H1 (cell line): ENCODE measurements at regions not wholly inside any gene's neighbourhood (a gene's known extent, or its start where the extent isn't known, plus 50 kb on each side); places are given as distances from the start of the nearest gene placed in this dataset.

Source experiments
- CTCF ChIA-PET: fragments of 300-600 bp; sonication (Branson Sonifier 250); formaldehyde crosslinking; loops from one replicate; lab custom pipeline; 2021; ENCODE audit not compliant: partially characterized antibody; lab: Charles Lee
- POLR2A ChIA-PET: fragments of 300-600 bp; sonication (Branson Sonifier 250); formaldehyde crosslinking; loops from one replicate; lab custom pipeline; 2021; ENCODE audit warnings: inconsistent platforms; ENCODE audit not compliant: partially characterized antibody; lab: Charles Lee
- DNase-seq, 2 experiments: peaks; one replicate each; pipeline versions ENCODE4 v3.0.0 to v3.0.0-alpha.2; 2010 to 2022; ENCODE audit warnings: low spot score in 2 of 2, low read depth in 1 of 2, mixed read lengths in 1 of 2
- FAIRE-seq: peaks from 2 replicates; lab custom pipeline; 2011; peaks lifted over from hg19 to GRCh38; lab: Jason Lieb, UNC
- H2AFZ ChIP-seq: 2 replicates; pipeline ENCODE4 v1.8.1; 2012; ENCODE audit warnings: low read length, inconsistent platforms
- H2AK5ac ChIP-seq: 2 replicates; pipeline ENCODE4 v1.6.1; 2013; ENCODE audit warnings: low read depth, low read length
- H2BK120ac ChIP-seq: replicated peaks from 2 replicates; pipeline ENCODE3; 2013; ENCODE audit warnings: low read depth, low read length, inconsistent platforms
- H2BK12ac ChIP-seq: 2 replicates; pipeline ENCODE4 v1.6.1; 2013; ENCODE audit warnings: low read depth, low read length
- H2BK15ac ChIP-seq: 2 replicates; pipeline ENCODE4 v1.6.1; 2013; ENCODE audit warnings: low read length
- H2BK20ac ChIP-seq: 2 replicates; pipeline ENCODE4 v1.6.1; 2013; ENCODE audit warnings: low read length
- H2BK5ac ChIP-seq: 2 replicates; pipeline ENCODE4 v1.6.1; 2013; ENCODE audit warnings: low read depth, low read length
- H3K14ac ChIP-seq: 2 replicates; pipeline ENCODE4 v1.6.1; 2013; ENCODE audit warnings: inconsistent platforms; ENCODE audit not compliant: insufficient read length
- H3K18ac ChIP-seq: 2 replicates; pipeline ENCODE4 v1.6.1; 2013; ENCODE audit warnings: low read length; ENCODE audit errors: extremely low read depth
- H3K23ac ChIP-seq: 2 replicates; pipeline ENCODE4 v1.6.1; 2013; ENCODE audit warnings: inconsistent platforms; ENCODE audit not compliant: insufficient read length
- H3K23me2 ChIP-seq: 2 replicates; pipeline ENCODE4 v1.6.1; 2013; ENCODE audit warnings: low read depth, low read length
- H3K27ac ChIP-seq: 2 replicates; pipeline ENCODE4 v1.6.1; 2011; ENCODE audit warnings: low read depth, low read length, inconsistent platforms
- H3K27me3 ChIP-seq, 4 experiments: replicated peaks in 1 of 4; 1 replicate in 1 of 4; 2 replicates in 3 of 4; pipeline versions ENCODE4 v1.6.1 to v1.8.1; 2011 to 2013; ENCODE audit warnings: low read length in 3 of 4, mild to moderate bottlenecking in 3 of 4, inconsistent platforms in 2 of 4, mixed read lengths in 2 of 4, moderate library complexity in 1 of 4; ENCODE audit not compliant: control insufficient read depth in 3 of 4, insufficient read depth in 3 of 4; ENCODE audit errors: extremely low read depth in 1 of 4
- H3K36me3 ChIP-seq, 4 experiments: 2 replicates each; pipeline versions ENCODE4 v1.6.1 to v1.8.1; 2011 to 2013; ENCODE audit warnings: mild to moderate bottlenecking in 4 of 4, low read length in 3 of 4, moderate library complexity in 2 of 4, control low read depth in 1 of 4, inconsistent platforms in 1 of 4; ENCODE audit not compliant: insufficient read depth in 4 of 4, control insufficient read depth in 2 of 4
- H3K4ac ChIP-seq: replicated peaks from 2 replicates; pipeline ENCODE3; 2013; ENCODE audit warnings: low read length, low read depth, mixed read lengths, inconsistent platforms; ENCODE audit not compliant: insufficient read length
- H3K4me1 ChIP-seq, 4 experiments: replicated peaks in 1 of 4; 1 replicate in 1 of 4; 2 replicates in 3 of 4; pipeline versions ENCODE4 v1.6.1 to v1.8.1; 2011 to 2013; ENCODE audit warnings: low read length in 3 of 4, inconsistent platforms in 2 of 4, mixed read lengths in 1 of 4; ENCODE audit not compliant: insufficient read depth in 4 of 4, control insufficient read depth in 3 of 4
- H3K4me2 ChIP-seq, 2 experiments: 2 replicates each; pipeline versions ENCODE4 v1.6.1 to v1.8.1; 2011 to 2013; ENCODE audit warnings: low read depth in 2 of 2, low read length in 2 of 2, control low read depth in 1 of 2, inconsistent platforms in 1 of 2, mild to moderate bottlenecking in 1 of 2; ENCODE audit not compliant: insufficient read depth in 1 of 2
- H3K4me3 ChIP-seq, 4 experiments: fragments of 200-600, 300-600 bp in 1 of 4; sonication (generic), shearing (Covaris generic), sonication (Bioruptor Twin) in 1 of 4; 2 replicates each; pipeline versions ENCODE4 v1.5.1 to v1.8.1; 2011 to 2016; ENCODE audit warnings: low read length in 4 of 4, low read depth in 3 of 4, control low read depth in 2 of 4, inconsistent platforms in 2 of 4, mild to moderate bottlenecking in 2 of 4, mixed read lengths in 1 of 4, moderate library complexity in 1 of 4; ENCODE audit not compliant: insufficient read depth in 2 of 4; ENCODE audit errors: extremely low read depth in 1 of 4
- H3K56ac ChIP-seq: replicated peaks from 2 replicates; pipeline ENCODE3; 2013; ENCODE audit warnings: low read depth, mild to moderate bottlenecking, mixed read lengths, low read length, inconsistent platforms; ENCODE audit not compliant: insufficient read length
- H3K79me1 ChIP-seq: 2 replicates; pipeline ENCODE4 v1.6.1; 2013; ENCODE audit warnings: low read depth, low read length, control low read depth
- H3K79me2 ChIP-seq, 2 experiments: 2 replicates each; pipeline versions ENCODE4 v1.6.1 to v1.8.1; 2012 to 2013; ENCODE audit warnings: low read length in 2 of 2, mild to moderate bottlenecking in 2 of 2, inconsistent platforms in 1 of 2; ENCODE audit not compliant: insufficient read depth in 2 of 2, control insufficient read depth in 1 of 2
- H3K9ac ChIP-seq, 4 experiments: replicated peaks in 1 of 4; 1 replicate in 1 of 4; 2 replicates in 3 of 4; pipeline versions ENCODE4 v1.6.1 to v1.8.1; 2011 to 2013; ENCODE audit warnings: low read depth in 3 of 4, low read length in 3 of 4, control low read depth in 2 of 4, mild to moderate bottlenecking in 2 of 4, moderate library complexity in 2 of 4, inconsistent platforms in 1 of 4; ENCODE audit errors: extremely low read depth in 1 of 4
- H3K9me3 ChIP-seq, 2 experiments: 2 replicates each; pipeline versions ENCODE4 v1.6.1 to v1.8.1; 2012 to 2013; ENCODE audit warnings: mild to moderate bottlenecking in 2 of 2, moderate library complexity in 2 of 2, control low read depth in 1 of 2, inconsistent platforms in 1 of 2, low read depth in 1 of 2, low read length in 1 of 2, mixed read lengths in 1 of 2; ENCODE audit not compliant: insufficient read depth in 2 of 2
- H4K20me1 ChIP-seq, 2 experiments: replicated peaks in 1 of 2; 2 replicates each; pipeline versions ENCODE3 to v1.8.1; 2011 to 2013; ENCODE audit warnings: inconsistent platforms in 2 of 2, low read length in 2 of 2, mild to moderate bottlenecking in 1 of 2; ENCODE audit not compliant: insufficient read depth in 2 of 2, control insufficient read depth in 1 of 2
- H4K5ac ChIP-seq: 2 replicates; pipeline ENCODE4 v1.6.1; 2013; ENCODE audit warnings: low read length, low read depth, mixed read lengths, inconsistent platforms; ENCODE audit not compliant: insufficient read length
- H4K8ac ChIP-seq: 2 replicates; pipeline ENCODE4 v1.8.0; 2013; ENCODE audit warnings: mild to moderate bottlenecking, moderate library complexity, low read length, inconsistent platforms; ENCODE audit not compliant: insufficient read depth; ENCODE audit errors: extremely low read depth
- H4K91ac ChIP-seq: replicated peaks from 2 replicates; pipeline ENCODE3; 2013; ENCODE audit warnings: low read length, mixed read lengths, inconsistent platforms; ENCODE audit not compliant: insufficient read length
- BACH1 ChIP-seq: IDR thresholded peaks from 2 replicates; pipeline ENCODE4 v1.6.1; 2012; ENCODE audit warnings: low read length, improper control_type of control experiment
- CBX5 ChIP-seq: fragments of 300-800, 300-1000 bp; sonication (generic); IDR thresholded peaks from 2 replicates; pipeline ENCODE4 v1.7.1; 2016; ENCODE audit warnings: antibody characterized with exemption, low read length, low read depth
- EP300 ChIP-seq, 2 experiments: IDR thresholded peaks; 1 replicate in 1 of 2; 2 replicates in 1 of 2; pipeline ENCODE4 v1.6.1; 2011 to 2012; ENCODE audit warnings: low read depth in 2 of 2, low read length in 2 of 2, mild to moderate bottlenecking in 2 of 2, borderline replicate concordance in 1 of 2, inconsistent platforms in 1 of 2, moderate library complexity in 1 of 2
- FOSL1 ChIP-seq: IDR thresholded peaks from 2 replicates; pipeline ENCODE4 v1.6.1; 2011; ENCODE audit warnings: mild to moderate bottlenecking, low read depth, low read length, moderate library complexity; ENCODE audit not compliant: insufficient read depth
- HDAC6 ChIP-seq: IDR thresholded peaks from one replicate; pipeline ENCODE4 v1.7.1; 2012; ENCODE audit warnings: low read depth, mild to moderate bottlenecking, inconsistent platforms, low read length, moderate library complexity
- KDM4A ChIP-seq: IDR thresholded peaks from one replicate; pipeline ENCODE4 v1.7.1; 2012; ENCODE audit warnings: low read depth, mild to moderate bottlenecking, moderate library complexity, low read length, inconsistent platforms; ENCODE audit not compliant: severe bottlenecking
- NRF1 ChIP-seq: IDR thresholded peaks from 2 replicates; pipeline ENCODE4 v1.6.1; 2011; ENCODE audit warnings: mild to moderate bottlenecking, low read depth, low read length, improper control_type of control experiment
- POU5F1 ChIP-seq: IDR thresholded peaks from 2 replicates; pipeline ENCODE4 v1.6.1; 2011; ENCODE audit warnings: low read depth, mild to moderate bottlenecking, low read length, moderate library complexity
- RAD21 ChIP-seq, 2 experiments: IDR thresholded peaks in 1 of 2; conservative IDR thresholded peaks in 1 of 2; 2 replicates each; pipeline ENCODE4 v1.6.1; 2011; ENCODE audit warnings: low read depth in 2 of 2, low read length in 2 of 2, improper control_type of control experiment in 1 of 2, inconsistent platforms in 1 of 2, mild to moderate bottlenecking in 1 of 2, moderate library complexity in 1 of 2
- RBBP5 ChIP-seq: IDR thresholded peaks from 2 replicates; pipeline ENCODE4 v1.7.1; 2012; ENCODE audit warnings: low read depth, mild to moderate bottlenecking, inconsistent platforms, low read length, moderate library complexity, borderline replicate concordance
- RXRA ChIP-seq: IDR thresholded peaks from 2 replicates; pipeline ENCODE4 v1.6.1; 2011; ENCODE audit warnings: low read depth, mild to moderate bottlenecking, low read length, moderate library complexity; ENCODE audit not compliant: insufficient read depth
- SIRT6 ChIP-seq: IDR thresholded peaks from one replicate; pipeline ENCODE4 v1.7.1; 2012; ENCODE audit warnings: low read length, inconsistent platforms
- SP1 ChIP-seq: IDR thresholded peaks from 2 replicates; pipeline ENCODE4 v1.6.1; 2011; ENCODE audit warnings: low read depth, low read length
- SRF ChIP-seq: IDR thresholded peaks from 2 replicates; pipeline ENCODE4 v1.6.1; 2011; ENCODE audit warnings: mild to moderate bottlenecking, low read depth, low read length, moderate library complexity
- WGBS, 2 experiments: shearing (Covaris generic) in 1 of 2; methylation state at CpG; one replicate each; pipeline versions ENCODE4 v1.1.6 to v1.1.7; 2013 to 2015; ENCODE audit warnings: low lambda C conversion rate in 2 of 2, mixed read lengths in 2 of 2, inconsistent platforms in 1 of 2, low coverage in 1 of 2, missing lambda C conversion rate in 1 of 2; ENCODE audit not compliant: insufficient replicate concordance in 2 of 2, insufficient coverage in 1 of 2, insufficient read length in 1 of 2; ENCODE audit errors: extremely low coverage in 1 of 2, missing lambda C conversion rate in 1 of 2; 5-methylcytosine and 5-hydroxymethylcytosine counted together

DNA sequence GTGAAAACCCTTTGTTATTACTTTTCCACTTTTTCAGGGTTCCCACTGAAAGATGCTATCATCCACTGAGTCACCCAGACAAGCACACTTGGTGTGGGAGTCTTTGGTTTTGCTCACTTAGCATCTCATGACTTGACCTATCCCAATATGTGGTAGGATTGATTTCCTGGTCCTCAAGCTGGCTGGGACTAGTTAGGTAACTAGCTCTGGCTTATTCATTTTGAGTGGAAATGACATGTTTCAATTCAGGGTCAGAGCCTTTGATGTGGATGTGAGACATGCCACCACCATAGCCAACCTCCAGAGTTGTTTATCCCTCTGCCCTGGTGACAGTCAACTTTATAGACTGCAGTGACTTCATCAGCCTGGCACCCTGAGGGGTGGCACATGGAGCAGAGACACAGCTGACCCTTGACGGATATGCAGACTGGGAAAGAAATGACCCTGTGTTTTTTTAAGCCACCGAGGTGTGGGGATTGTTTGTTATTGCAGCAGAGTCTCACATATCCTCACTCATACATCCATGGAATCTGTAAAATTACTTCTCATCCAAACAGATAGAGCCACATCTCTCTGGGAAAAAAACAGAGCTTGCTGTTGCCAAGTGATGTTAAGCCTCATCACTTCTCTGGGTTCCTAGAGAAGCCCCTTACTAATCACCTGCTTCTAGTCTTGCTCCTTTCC, 699.9 kb downstream of the MATN1 start:
- Histone ChIP-seq H2AFZ (no peak overlapping the region), H3K23ac (no peak overlapping the region), H3K14ac (no peak overlapping the region), H3K23me2 (no peaks in the 10 kb centered on the region), H3K27ac (no peak overlapping the region), H4K91ac (no peak overlapping the region), H3K79me1 (no peaks in the 10 kb centered on the region), H3K4ac (no peak overlapping the region), H3K27me3 (no peaks in the 10 kb centered on the region), H3K9ac (no peak overlapping the region), H2BK12ac (no peak overlapping the region), H2BK20ac (no peak overlapping the region), H3K79me2 (no peaks in the 10 kb centered on the region), H3K9me3 (peaks cover 4 to 12% of the 10 kb centered on the region in 2 experiments; a peak in 2 of 4 replicates), H3K4me3 (no peak overlapping the region), H4K20me1 (no peaks in the 10 kb centered on the region), H2BK5ac (no peak overlapping the region), H3K18ac (no peak overlapping the region), H2BK15ac (no peak overlapping the region), H4K8ac (no peak overlapping the region), H2BK120ac (no peak overlapping the region), H4K5ac (no peak overlapping the region), H3K56ac (no peak overlapping the region), H2AK5ac (no peak overlapping the region), H3K4me2 (no peak overlapping the region), H3K36me3 (no peaks in the 10 kb centered on the region), H3K4me1 (no peaks in the 10 kb centered on the region; a peak in 1 of 7 replicates)
- FAIRE-seq = no peak
- 88% methylated on average over 2 of the region's 2 CpGs; no CpG with 5 or more reads in 1 of the 2 experiments for WGBS, 2 experiments
- DNase-seq = no peak
- ChIA-PET CTCF (interaction anchor here (1.3 to 2.0 kb wide), 3 partner anchors 9 to 10 kb away, joined by 5 to 7 read pairs (median 6); no protein-coding TSS in a partner anchor), POLR2A (no interaction called here)
- no peak for TF ChIP-seq CBX5
- TF ChIP-seq RXRA = no peak
- no peak for TF ChIP-seq KDM4A
- TF ChIP-seq HDAC6 = no peak
- TF ChIP-seq BACH1 = no peak
- TF ChIP-seq NRF1 = no peak
- no peak for TF ChIP-seq SIRT6
- no peak for TF ChIP-seq POU5F1
- TF ChIP-seq EP300 (IDR thresholded peaks at IDR 0.05; ENCODE audit: borderline replicate concordance in 1 of 2, low read depth in 2 of 2, low read length in 2 of 2) = no peak
- TF ChIP-seq RBBP5 = no peak
- no peak for TF ChIP-seq SP1
- TF ChIP-seq SRF = no peak
- TF ChIP-seq FOSL1 = no peak
- no peak for TF ChIP-seq RAD21 (IDR thresholded peaks at IDR 0.05 in 1 of 2, conservative IDR thresholded peaks at IDR 0.05 in 1 of 2; ENCODE audit: low read depth in 2 of 2, low read length in 2 of 2)
